ENCODE measurements at regions not wholly inside any gene's neighbourhood (a gene's known extent, or its start where the extent isn't known, plus 50 kb on each side); places are given as distances from the start of the nearest gene placed in this dataset.

GRCh38 chr2:128371648-128372345, 53.1 kb upstream of the HS6ST1 start:
- POLR2A ChIA-PET = interaction anchor here (0.9 kb wide), 1 partner anchor 9 kb away, joined by 4 read pairs; no protein-coding TSS in a partner anchor
- CTCF ChIA-PET = interaction anchor here (1.0 kb wide), 1 partner anchor 9 kb away, joined by 7 read pairs; no protein-coding TSS in a partner anchor
- no peak for TF ChIP-seq CTCF (IDR thresholded peaks at IDR 0.05; ENCODE audit: insufficient read depth, low read length, missing control alignments)
- DNase-seq (ENCODE audit: low read depth, low spot score) = no peak
- H3K4me3 ChIP-seq (ENCODE audit: low read depth, low read length) = no peak overlapping the region

GRCh38 chr2:128372621-128373341, 54.1 kb upstream of the HS6ST1 start:
- ChIA-PET CTCF (interaction anchor here (0.9 to 1.0 kb wide), 2 partner anchors 10 to 16 kb away, joined by 3 to 7 read pairs; no protein-coding TSS in a partner anchor), POLR2A (interaction anchor here (0.9 kb wide), 1 partner anchor 10 kb away, joined by 4 read pairs; no protein-coding TSS in a partner anchor)
- no peak overlapping the region for H3K4me3 ChIP-seq (ENCODE audit: low read depth, low read length)
- TF ChIP-seq CTCF (IDR thresholded peaks at IDR 0.05; ENCODE audit: insufficient read depth, low read length, missing control alignments) = no peak
- DNase-seq (ENCODE audit: low read depth, low spot score) = no peak

GRCh38 chr2:128373451-128374000, 54.9 kb upstream of the HS6ST1 start:
- no peak for TF ChIP-seq CTCF (IDR thresholded peaks at IDR 0.05; ENCODE audit: insufficient read depth, low read length, missing control alignments)
- POLR2A ChIA-PET = interaction anchor here (0.7 to 2.4 kb wide), 2 partner anchors 10 to 50 kb away, joined by 3 to 6 read pairs; no protein-coding TSS in a partner anchor
- CTCF ChIA-PET = interaction anchor here (0.9 to 2.7 kb wide), 3 partner anchors 10 to 19 kb away, joined by 3 to 9 read pairs (median 3); no protein-coding TSS in a partner anchor
- H3K4me3 ChIP-seq (ENCODE audit: low read depth, low read length) = no peak overlapping the region
- DNase-seq (ENCODE audit: low read depth, low spot score) = no peak

- DNase-seq (ENCODE audit: low read depth, low spot score) = peak; percentile 65
- ChIA-PET CTCF (interaction anchor here (1.2 to 2.7 kb wide), 2 partner anchors 11 to 20 kb away, joined by 3 to 9 read pairs; no protein-coding TSS in a partner anchor), POLR2A (interaction anchor here (0.7 to 2.4 kb wide), 2 partner anchors 11 to 51 kb away, joined by 3 to 6 read pairs; no protein-coding TSS in a partner anchor)
- TF ChIP-seq CTCF (IDR thresholded peaks at IDR 0.05; ENCODE audit: insufficient read depth, low read length, missing control alignments) = peak; percentile 1
- H3K4me3 ChIP-seq (ENCODE audit: low read depth, low read length) = no peak overlapping the region
Measured at GRCh38 chr2:128374001-128374710, 55.5 kb upstream of the HS6ST1 start.

- ChIA-PET POLR2A (interaction anchor here (2.4 kb wide), 1 partner anchor 12 kb away, joined by 6 read pairs; no protein-coding TSS in a partner anchor), CTCF (interaction anchor here (0.6 to 2.7 kb wide), 4 partner anchors 11 to 66 kb away, joined by 3 to 9 read pairs (median 4); no protein-coding TSS in a partner anchor)
- H3K4me3 ChIP-seq (ENCODE audit: low read depth, low read length) = no peak overlapping the region
- no peak for TF ChIP-seq CTCF (IDR thresholded peaks at IDR 0.05; ENCODE audit: insufficient read depth, low read length, missing control alignments)
- DNase-seq (ENCODE audit: low read depth, low spot score) = no peak
Measured at GRCh38 chr2:128374711-128375413, 56.2 kb upstream of the HS6ST1 start.

All from AG04449 (cell line).